NB4 (cell line): ENCODE measurements at regions not wholly inside any gene's neighbourhood (a gene's known extent, or its start where the extent isn't known, plus 50 kb on each side); places are given as distances from the start of the nearest gene placed in this dataset.

Experiments
- MAX ChIP-seq: IDR thresholded peaks from 2 replicates; pipeline ENCODE4 v1.6.1; 2011; ENCODE audit warnings: low read depth, low read length
- MYC ChIP-seq: IDR thresholded peaks from 2 replicates; pipeline ENCODE4 v1.6.1; 2011; ENCODE audit warnings: low read depth, low read length
- POLR2A ChIP-seq: IDR thresholded peaks from 2 replicates; pipeline ENCODE4 v1.6.1; 2011; ENCODE audit warnings: mild to moderate bottlenecking; ENCODE audit not compliant: insufficient read length; ENCODE audit errors: extremely low read depth
- TF ChIP-seq, protein P1 (sequence below): IDR thresholded peaks from one replicate; pipeline ENCODE4 v1.5.1; 2012; ENCODE audit warnings: low read depth, low read length

DNA sequence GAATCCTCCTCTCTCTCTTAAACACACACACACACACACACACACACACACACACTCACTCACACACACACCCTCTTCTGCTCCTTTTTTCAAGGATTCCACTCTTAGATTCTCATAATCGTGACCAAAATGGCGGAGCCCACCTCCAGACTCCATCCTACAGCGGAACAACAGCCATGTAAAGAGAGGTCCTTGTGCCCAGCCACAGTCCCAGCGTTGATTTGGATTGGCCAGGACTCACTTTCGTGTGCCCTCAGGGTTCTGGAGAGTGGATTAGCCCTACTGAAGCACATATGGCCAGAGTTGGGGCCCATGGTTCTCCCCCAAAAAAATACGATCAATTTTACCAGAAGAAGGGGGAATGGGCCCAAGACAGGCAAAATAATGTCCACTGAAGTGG lies 90.2 kb upstream of the SMNDC1 start:
- TF ChIP-seq MAX (no peak), POLR2A (no peak), MYC (no peak)
- TF ChIP-seq, protein P1, sequence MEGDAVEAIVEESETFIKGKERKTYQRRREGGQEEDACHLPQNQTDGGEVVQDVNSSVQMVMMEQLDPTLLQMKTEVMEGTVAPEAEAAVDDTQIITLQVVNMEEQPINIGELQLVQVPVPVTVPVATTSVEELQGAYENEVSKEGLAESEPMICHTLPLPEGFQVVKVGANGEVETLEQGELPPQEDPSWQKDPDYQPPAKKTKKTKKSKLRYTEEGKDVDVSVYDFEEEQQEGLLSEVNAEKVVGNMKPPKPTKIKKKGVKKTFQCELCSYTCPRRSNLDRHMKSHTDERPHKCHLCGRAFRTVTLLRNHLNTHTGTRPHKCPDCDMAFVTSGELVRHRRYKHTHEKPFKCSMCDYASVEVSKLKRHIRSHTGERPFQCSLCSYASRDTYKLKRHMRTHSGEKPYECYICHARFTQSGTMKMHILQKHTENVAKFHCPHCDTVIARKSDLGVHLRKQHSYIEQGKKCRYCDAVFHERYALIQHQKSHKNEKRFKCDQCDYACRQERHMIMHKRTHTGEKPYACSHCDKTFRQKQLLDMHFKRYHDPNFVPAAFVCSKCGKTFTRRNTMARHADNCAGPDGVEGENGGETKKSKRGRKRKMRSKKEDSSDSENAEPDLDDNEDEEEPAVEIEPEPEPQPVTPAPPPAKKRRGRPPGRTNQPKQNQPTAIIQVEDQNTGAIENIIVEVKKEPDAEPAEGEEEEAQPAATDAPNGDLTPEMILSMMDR = no peak
